K562 (cell line): ENCODE measurements at regions not wholly inside any gene's neighbourhood (a gene's known extent, or its start where the extent isn't known, plus 50 kb on each side); places are given as distances from the start of the nearest gene placed in this dataset.

Experiments used
- ATAC-seq: fragments of 200-7000 bp; cut with Tn5 transposase; 3 replicates; pipeline ENCODE4 v1.9.1; 2020; ENCODE audit warnings: moderate library complexity
- BruUV-seq: library from RNA; stranded (reverse); fragments of 400-500 nt; replicated peaks from 2 replicates; lab custom pipeline; 2021; lab: Mats Ljungman, UMichigan
- CTCF ChIA-PET: fragments of 300-600 bp; formaldehyde crosslinking; extraction: SDS; loops from one replicate; lab custom pipeline; 2021; ENCODE audit warnings: low intra/inter-chr PET ratio; lab: Yijun Ruan, JAX
- POLR2A ChIA-PET: fragments of 300-600, 350-650 bp; sonication (Branson Sonifier 250); formaldehyde crosslinking; extraction: SDS; loops from one replicate; lab custom pipeline; 2021; ENCODE audit warnings: antibody characterized with exemption, inconsistent platforms; lab: Yijun Ruan, JAX
- DNase-seq, 4 experiments: peaks; one replicate each; pipeline versions ENCODE4 v3.0.0 to v3.0.0-alpha.2; 2011 to 2018; ENCODE audit warnings: low spot score in 3 of 4, mixed read lengths in 3 of 4; ENCODE audit errors: extremely low read depth in 1 of 4
- FAIRE-seq: peaks from 2 replicates; lab custom pipeline; 2011; peaks lifted over from hg19 to GRCh38; lab: Jason Lieb, UNC
- H2AFZ ChIP-seq: 2 replicates; pipeline ENCODE4 v1.6.0; 2011; ENCODE audit warnings: low read depth, low read length, control low read depth, inconsistent platforms
- H3K27ac ChIP-seq: fragments of 200-600 bp; 3 replicates; pipeline ENCODE4 v1.8.0; 2011; ENCODE audit warnings: low read depth, mild to moderate bottlenecking, control low read depth, inconsistent platforms, low read length, moderate library complexity, mixed read lengths; ENCODE audit errors: extremely low read depth
- H3K27me3 ChIP-seq, 2 experiments: fragments of 300-600 bp in 1 of 2; 2 replicates in 1 of 2; 3 replicates in 1 of 2; pipeline versions ENCODE4 v1.6.0 to v1.8.0; 2011; ENCODE audit warnings: inconsistent platforms in 2 of 2, low read length in 2 of 2, mild to moderate bottlenecking in 1 of 2, mixed read lengths in 1 of 2, moderate library complexity in 1 of 2; ENCODE audit not compliant: control insufficient read depth in 2 of 2, insufficient read depth in 2 of 2
- H3K36me3 ChIP-seq: fragments of 300-600 bp; 3 replicates; pipeline ENCODE4 v1.8.0; 2011; ENCODE audit warnings: mild to moderate bottlenecking, low read length, inconsistent platforms; ENCODE audit not compliant: control insufficient read depth, insufficient read depth
- H3K4me1 ChIP-seq, 2 experiments: fragments of 200-600 bp in 1 of 2; replicated peaks in 1 of 2; 2 replicates in 1 of 2; 3 replicates in 1 of 2; pipeline versions ENCODE4 v1.5.1 to v1.8.0; 2011; ENCODE audit warnings: inconsistent platforms in 2 of 2, low read length in 2 of 2, mild to moderate bottlenecking in 1 of 2, mixed read lengths in 1 of 2, moderate library complexity in 1 of 2; ENCODE audit not compliant: control insufficient read depth in 2 of 2, insufficient read depth in 2 of 2
- H3K4me2 ChIP-seq: 2 replicates; pipeline ENCODE4 v1.6.1; 2011; ENCODE audit warnings: low read length, control low read depth, inconsistent platforms, mixed read lengths; ENCODE audit not compliant: insufficient read depth
- H3K4me3 ChIP-seq: fragments of 200-600 bp; sonication (generic), shearing (Covaris generic); 2 replicates; pipeline ENCODE4 v1.5.1; 2016; ENCODE audit warnings: control low read depth, inconsistent platforms
- H3K79me2 ChIP-seq: fragments of 200-600 bp; 3 replicates; pipeline ENCODE4 v1.8.0; 2011; ENCODE audit warnings: low read length, inconsistent platforms; ENCODE audit not compliant: control insufficient read depth, insufficient read depth
- H3K9ac ChIP-seq, 2 experiments: 2 replicates each; pipeline versions ENCODE4 v1.6.0 to v1.6.1; 2011; ENCODE audit warnings: low read depth in 2 of 2, low read length in 2 of 2, control low read depth in 1 of 2, inconsistent platforms in 1 of 2, mild to moderate bottlenecking in 1 of 2, mixed read lengths in 1 of 2; ENCODE audit not compliant: insufficient read depth in 1 of 2
- H3K9me1 ChIP-seq: one replicate; pipeline ENCODE4 v1.6.0; 2011; ENCODE audit warnings: inconsistent platforms, mild to moderate bottlenecking, low read length, moderate library complexity; ENCODE audit not compliant: control insufficient read depth, insufficient read depth
- H3K9me3 ChIP-seq: replicated peaks from 2 replicates; pipeline ENCODE4 v1.5.1; 2011; ENCODE audit warnings: low read depth, low read length, inconsistent platforms; ENCODE audit not compliant: control insufficient read depth, insufficient read depth
- H4K20me1 ChIP-seq: replicated peaks from 2 replicates; pipeline ENCODE4 v1.6.1; 2011; ENCODE audit warnings: low read length, inconsistent platforms, mixed read lengths; ENCODE audit not compliant: control insufficient read depth, insufficient read depth
- ARID1B ChIP-seq: fragments of 450-650 bp; IDR thresholded peaks from 2 replicates; pipeline ENCODE4 v1.6.1; 2016; ENCODE audit warnings: antibody characterized with exemption, mild to moderate bottlenecking, inconsistent platforms
- BRD9 ChIP-seq: fragments of 450-650 bp; IDR thresholded peaks from 2 replicates; pipeline ENCODE4 v1.6.1; 2018; ENCODE audit warnings: low read depth; ENCODE audit not compliant: partially characterized antibody
- CBFB ChIP-seq: sonication (generic); formaldehyde crosslinking; IDR thresholded peaks from 2 replicates; pipeline ENCODE4 v1.4.0; 2020; ENCODE audit warnings: mild to moderate bottlenecking, missing genetic modification reagents
- GATAD2A ChIP-seq: fragments of 450-650 bp; IDR thresholded peaks from 2 replicates; pipeline ENCODE4 v1.6.1; 2017
- JUND ChIP-seq, 2 experiments: IDR thresholded peaks; 2 replicates in 1 of 2; 3 replicates in 1 of 2; pipeline ENCODE4 v1.6.1; 2011; ENCODE audit warnings: borderline replicate concordance in 2 of 2, low read depth in 2 of 2, low read length in 2 of 2, improper control_type of control experiment in 1 of 2, missing biosample characterization in 1 of 2, missing genetic modification characterization in 1 of 2, missing genetic modification reagents in 1 of 2
- NONO ChIP-seq, 2 experiments: fragments of 200-400 bp in 1 of 2; fragments of 450-650 bp in 1 of 2; formaldehyde crosslinking in 1 of 2; IDR thresholded peaks; 2 replicates each; pipeline ENCODE4 v1.6.1; 2017; ENCODE audit warnings: low read depth in 2 of 2, mild to moderate bottlenecking in 2 of 2, moderate library complexity in 2 of 2, low read length in 1 of 2
- POU5F1 ChIP-seq: fragments of 150-350 bp; IDR thresholded peaks from 2 replicates; pipeline ENCODE4 v1.6.1; 2014; ENCODE audit warnings: borderline replicate concordance, low read length, low read depth, mild to moderate bottlenecking; ENCODE audit not compliant: partially characterized antibody
- RBBP5 ChIP-seq: fragments of 200-600 bp; sonication (generic); IDR thresholded peaks from 2 replicates; pipeline ENCODE4 v1.6.1; 2012; ENCODE audit warnings: borderline replicate concordance, mild to moderate bottlenecking, low read length, control low read depth, inconsistent platforms; ENCODE audit not compliant: insufficient read depth, poor library complexity, severe bottlenecking
- TAF1 ChIP-seq: IDR thresholded peaks from 2 replicates; pipeline ENCODE4 v1.6.1; 2011; ENCODE audit warnings: mild to moderate bottlenecking, low read length, moderate library complexity; ENCODE audit not compliant: insufficient read depth, control insufficient read depth, severe bottlenecking; ENCODE audit errors: extremely low read depth
- TSC22D4 ChIP-seq: fragments of 450-650 bp; IDR thresholded peaks from 2 replicates; pipeline ENCODE4 v1.6.1; 2016; ENCODE audit warnings: missing genetic modification characterization, missing biosample characterization, control low read depth
- ZBTB43 ChIP-seq: sonication (generic); formaldehyde crosslinking; IDR thresholded peaks from 2 replicates; pipeline ENCODE4 v1.8.0; 2023; ENCODE audit warnings: mild to moderate bottlenecking, missing genetic modification reagents
- ZFPM2 ChIP-seq: fragments of 250-450 bp; sonication (Bioruptor Pico); IDR thresholded peaks from 2 replicates; pipeline ENCODE4 v1.5.1; 2022; ENCODE audit warnings: mild to moderate bottlenecking
- ZNF124 ChIP-seq: sonication (generic); formaldehyde crosslinking; IDR thresholded peaks from 2 replicates; pipeline ENCODE4 v1.8.1; 2022; ENCODE audit warnings: missing genetic modification reagents
- ZNF23 ChIP-seq: fragments of 250-450 bp; sonication (Bioruptor Pico); IDR thresholded peaks from 2 replicates; pipeline ENCODE4 v1.4.0; 2020; ENCODE audit warnings: mild to moderate bottlenecking
- WGBS: fragments of 100-300 bp; shearing (Covaris generic); methylation state at CpG from one replicate; pipeline ENCODE4 v1.1.6; 2016; ENCODE audit warnings: low coverage, mixed read lengths; ENCODE audit not compliant: insufficient coverage; ENCODE audit errors: missing lambda C conversion rate; 5-methylcytosine and 5-hydroxymethylcytosine counted together
- in situ Hi-C: fragments of 300-500 bp; cut with MboI; formaldehyde crosslinking; loops from 4 replicates; pipeline ENCODE4 v1.15.0; 2018; ENCODE audit warnings: inconsistent platforms, mixed read lengths
- intact Hi-C: fragments of 100-400 bp; cut with micrococcal nuclease; formaldehyde crosslinking; loops from 2 replicates; pipeline ENCODE4 v1.14.2; 2022
- TF ChIP-seq, protein P1 (sequence below): fragments of 450-650 bp; IDR thresholded peaks from 2 replicates; pipeline ENCODE4 v1.6.1; 2017; ENCODE audit warnings: antibody characterized with exemption
- TF ChIP-seq, protein P2 (sequence below): fragments of 250-450 bp; sonication (Bioruptor Pico); IDR thresholded peaks from 2 replicates; pipeline ENCODE4 v1.6.1; 2021; ENCODE audit warnings: mild to moderate bottlenecking

DNA sequence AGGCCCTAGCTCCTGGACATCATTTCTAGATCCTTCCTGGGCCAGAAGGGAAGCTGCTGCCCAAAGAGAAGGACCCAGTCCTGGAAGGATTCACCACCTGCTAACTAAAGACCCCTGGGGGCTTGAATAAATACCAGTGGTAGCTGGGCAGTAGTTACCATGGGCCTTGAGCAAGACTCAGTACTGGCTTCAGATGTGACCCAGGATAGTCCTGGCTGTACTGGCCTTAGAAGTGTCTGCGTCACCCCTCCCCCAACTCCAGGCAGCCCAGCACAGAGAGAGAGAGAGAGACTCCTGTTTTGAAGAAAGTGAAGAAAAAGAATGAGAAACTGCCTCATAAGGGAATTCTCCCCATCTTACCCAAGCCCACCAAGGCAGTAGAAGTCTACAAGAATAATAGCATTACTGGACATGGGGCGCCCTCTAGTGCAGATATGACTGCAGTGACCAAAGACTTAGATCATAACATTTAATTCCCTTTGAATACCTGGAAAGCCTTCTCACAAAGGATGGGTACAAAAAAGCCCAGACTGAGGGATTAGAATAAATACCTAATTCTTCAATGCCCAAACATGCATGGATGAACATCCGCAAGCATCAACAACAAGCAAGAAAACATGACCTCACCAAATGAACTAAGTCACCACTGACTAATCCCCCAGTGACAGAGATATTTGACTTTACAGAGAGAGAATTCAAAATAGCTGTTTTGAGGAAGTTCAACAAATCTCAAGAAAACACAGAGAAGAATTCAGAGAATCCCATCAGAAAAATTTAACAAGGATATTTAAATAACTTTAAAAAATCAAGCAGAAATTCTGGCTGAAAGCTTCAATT lies 171.8 kb downstream of the HNRNPD start (continued):
- TF ChIP-seq JUND (IDR thresholded peaks at IDR 0.05; ENCODE audit: borderline replicate concordance, low read depth, low read length) (0 out of 2 replicates have a peak, but pooled peaks have one; percentile 7), JUND (tag; IDR thresholded peaks at IDR 0.05; ENCODE audit: borderline replicate concordance, low read depth, low read length) (no peak), ZFPM2 (CRISPR knock-in tag) (no peak), ARID1B (no peak)

DNA sequence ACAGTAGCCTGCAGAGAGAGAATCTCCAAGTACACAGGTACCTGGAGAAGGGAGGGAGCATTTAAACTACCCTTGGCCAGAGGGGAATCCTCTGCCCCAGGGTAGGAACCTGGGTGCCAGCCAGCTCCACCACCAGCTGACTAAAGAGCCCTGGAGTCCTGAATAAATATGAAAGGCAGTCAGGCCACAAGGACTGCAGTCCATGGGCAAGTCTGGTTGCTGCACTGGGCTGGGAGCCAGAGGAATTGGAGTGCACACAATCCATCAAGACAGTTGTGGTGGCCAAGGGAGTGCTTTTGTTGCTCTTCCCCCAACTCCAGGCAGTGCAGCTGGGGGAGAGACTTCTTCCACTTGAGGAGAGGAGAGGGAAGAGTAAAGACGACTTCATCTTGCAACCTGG lies 172.5 kb downstream of the HNRNPD start:
- POLR2A ChIA-PET: no interaction called here
- DNase-seq: no peak
- no peak overlapping the region for H3K4me2 ChIP-seq
- no peak overlapping the region for H3K4me3 ChIP-seq
- no peaks in the 10 kb centered on the region for H3K36me3 ChIP-seq
- peak; percentile 39; the same call in 2 of the 3 replicates for ATAC-seq
- H3K9ac ChIP-seq: no peak overlapping the region
- H3K27ac ChIP-seq: no peak overlapping the region
- no CpG with 5 or more reads among the region's 1 CpG for WGBS
- H4K20me1 ChIP-seq: no peaks in the 10 kb centered on the region
- no peaks in the 10 kb centered on the region for H3K79me2 ChIP-seq
- no peaks in the 10 kb centered on the region for H3K9me1 ChIP-seq
- H2AFZ ChIP-seq: no peak overlapping the region
- H3K4me1 ChIP-seq: no peaks in the 10 kb centered on the region
- H3K9me3 ChIP-seq: no peaks in the 10 kb centered on the region
- no peak for FAIRE-seq
- no peaks in the 10 kb centered on the region for H3K27me3 ChIP-seq
- intact Hi-C loops (loop anchor here (5.0 kb wide), 1 partner anchor 66 kb away; no protein-coding TSS in a partner anchor), in situ Hi-C loops (loop anchor here (5.0 to 10.0 kb wide), 2 partner anchors 737 to 794 kb away; no protein-coding TSS in a partner anchor)
- no TSS peak for BruUV-seq
- CTCF ChIA-PET: interaction anchor here (2.8 to 2.9 kb wide), 2 partner anchors 734 to 796 kb away, joined by 11 to 28 read pairs; no protein-coding TSS in a partner anchor
- TF ChIP-seq BRD9: no peak
- TF ChIP-seq, protein P1, sequence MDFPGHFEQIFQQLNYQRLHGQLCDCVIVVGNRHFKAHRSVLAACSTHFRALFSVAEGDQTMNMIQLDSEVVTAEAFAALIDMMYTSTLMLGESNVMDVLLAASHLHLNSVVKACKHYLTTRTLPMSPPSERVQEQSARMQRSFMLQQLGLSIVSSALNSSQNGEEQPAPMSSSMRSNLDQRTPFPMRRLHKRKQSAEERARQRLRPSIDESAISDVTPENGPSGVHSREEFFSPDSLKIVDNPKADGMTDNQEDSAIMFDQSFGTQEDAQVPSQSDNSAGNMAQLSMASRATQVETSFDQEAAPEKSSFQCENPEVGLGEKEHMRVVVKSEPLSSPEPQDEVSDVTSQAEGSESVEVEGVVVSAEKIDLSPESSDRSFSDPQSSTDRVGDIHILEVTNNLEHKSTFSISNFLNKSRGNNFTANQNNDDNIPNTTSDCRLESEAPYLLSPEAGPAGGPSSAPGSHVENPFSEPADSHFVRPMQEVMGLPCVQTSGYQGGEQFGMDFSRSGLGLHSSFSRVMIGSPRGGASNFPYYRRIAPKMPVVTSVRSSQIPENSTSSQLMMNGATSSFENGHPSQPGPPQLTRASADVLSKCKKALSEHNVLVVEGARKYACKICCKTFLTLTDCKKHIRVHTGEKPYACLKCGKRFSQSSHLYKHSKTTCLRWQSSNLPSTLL: no peak
- no peak for TF ChIP-seq GATAD2A
- no peak for TF ChIP-seq CBFB (CRISPR knock-in tag)
- TF ChIP-seq ZBTB43 (CRISPR knock-in tag): no peak
- TF ChIP-seq ZNF23 (CRISPR knock-in tag): no peak
- TF ChIP-seq ZNF124 (CRISPR knock-in tag): no peak
- TF ChIP-seq TAF1: no peak
- TF ChIP-seq RBBP5: no peak
- TF ChIP-seq NONO (IDR thresholded peaks at IDR 0.05; ENCODE audit: low read depth in 2 of 2, low read length in 1 of 2): no peak
- TF ChIP-seq POU5F1: no peak
- TF ChIP-seq, protein P2, sequence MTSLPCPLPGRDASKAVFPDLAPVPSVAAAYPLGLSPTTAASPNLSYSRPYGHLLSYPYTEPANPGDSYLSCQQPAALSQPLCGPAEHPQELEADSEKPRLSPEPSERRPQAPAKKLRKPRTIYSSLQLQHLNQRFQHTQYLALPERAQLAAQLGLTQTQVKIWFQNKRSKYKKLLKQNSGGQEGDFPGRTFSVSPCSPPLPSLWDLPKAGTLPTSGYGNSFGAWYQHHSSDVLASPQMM: no peak
- TF ChIP-seq TSC22D4 (tag): no peak
